HUDEP-2 (cell line): ENCODE measurements at regions not wholly inside any gene's neighbourhood (a gene's known extent, or its start where the extent isn't known, plus 50 kb on each side); places are given as distances from the start of the nearest gene placed in this dataset.

Source experiments
- DNase-seq, 76 experiments: peaks; one replicate each; lab custom pipeline; 2025; ENCODE audit not compliant: unreplicated experiment in 76 of 76; lab: John Stamatoyannopoulos, UW

DNA sequence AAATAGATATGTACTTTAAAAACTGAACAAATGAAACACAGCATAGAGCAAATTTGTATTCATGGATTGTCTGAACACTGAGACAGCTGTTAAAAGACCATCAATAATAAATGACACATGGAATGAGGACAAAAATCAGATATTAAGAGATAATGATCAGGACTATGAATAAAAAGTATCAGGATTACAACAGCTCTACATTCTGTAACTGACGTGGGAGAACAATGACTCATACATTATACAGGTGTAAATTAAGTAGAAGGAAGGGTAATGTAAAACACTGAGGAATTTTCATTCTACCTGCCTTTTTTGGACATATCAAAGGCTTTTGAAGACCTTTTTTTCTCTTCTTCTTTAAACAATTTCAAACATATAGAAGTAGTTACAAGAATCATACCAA lies 310.9 kb upstream of the ANO3 start:
- no peak for DNase-seq

DNA sequence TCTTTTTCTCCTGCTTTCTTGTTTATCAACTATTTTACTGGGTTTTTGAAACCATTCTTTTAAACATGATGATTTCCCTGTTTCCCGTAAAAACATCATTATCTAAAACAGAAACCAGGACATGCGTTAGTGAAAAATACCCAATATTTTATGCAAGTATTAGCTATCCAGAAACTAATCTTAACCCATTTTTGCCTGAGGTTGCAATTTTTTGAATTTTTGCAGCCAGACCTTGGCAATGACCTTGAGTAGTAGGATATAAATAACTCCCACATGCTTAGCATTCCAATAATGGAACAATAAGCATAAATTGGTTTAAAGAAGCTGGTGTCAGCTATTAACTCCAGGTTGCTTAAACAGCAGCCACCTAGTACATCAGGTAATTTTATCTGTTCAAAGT lies 308.9 kb upstream of the ANO3 start:
- DNase-seq = no peak

DNA sequence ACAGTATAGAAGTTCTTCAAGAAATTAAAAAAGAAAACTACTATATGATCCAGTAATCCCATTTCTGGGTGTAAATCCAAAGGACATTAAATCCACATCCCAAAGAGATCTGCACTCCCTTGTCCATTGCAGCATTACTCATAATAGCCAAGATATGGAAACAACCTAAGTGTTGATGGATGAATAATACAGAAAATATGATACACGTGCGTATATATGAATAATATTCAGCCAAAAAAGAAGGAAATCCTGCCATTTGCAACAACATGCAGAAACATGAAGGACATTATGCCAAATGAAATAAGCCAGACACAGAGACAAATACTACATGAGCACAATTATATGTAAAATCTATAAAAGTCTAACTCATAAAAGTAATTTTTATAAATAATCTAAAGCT lies 306.3 kb upstream of the ANO3 start:
- no peak for DNase-seq

DNA sequence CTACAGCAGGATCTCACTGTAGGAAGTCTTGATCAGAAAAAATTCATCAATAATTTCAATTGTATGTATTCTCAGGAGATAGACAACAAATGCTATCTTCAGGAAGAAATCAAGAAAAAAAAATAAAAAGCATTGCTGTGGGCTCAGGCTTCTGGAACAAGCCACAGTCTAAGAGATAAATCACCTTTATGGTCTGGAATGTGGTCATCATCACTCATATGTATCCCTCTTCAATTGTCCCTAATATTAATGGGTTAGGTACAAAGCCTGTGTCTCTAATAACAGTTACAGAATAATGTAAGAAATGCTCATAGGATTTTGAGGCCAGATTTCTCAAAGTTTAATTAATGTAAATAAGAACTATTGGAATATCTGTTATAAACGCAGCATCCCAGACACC lies 305.9 kb upstream of the ANO3 start:
- DNase-seq = no peak

DNA sequence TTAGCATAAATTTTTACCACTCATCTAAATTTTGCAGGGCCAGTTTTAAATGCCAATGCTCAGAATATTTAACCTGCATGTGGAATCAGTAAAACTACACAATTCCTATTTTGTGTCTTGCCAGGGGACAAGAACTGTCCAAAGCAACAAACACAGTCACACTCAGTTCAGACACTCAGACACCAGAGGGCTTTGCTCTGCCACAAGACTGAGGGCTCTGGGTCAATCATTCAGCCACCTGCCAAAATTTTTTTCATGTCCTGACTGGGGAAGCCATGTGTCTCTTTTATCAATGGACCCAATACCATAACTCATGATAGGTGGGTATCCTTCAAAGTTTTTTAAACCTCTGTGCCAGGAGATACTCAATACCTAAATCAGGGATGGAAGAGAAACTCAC lies 304.0 kb upstream of the ANO3 start:
- DNase-seq = no peak

DNA sequence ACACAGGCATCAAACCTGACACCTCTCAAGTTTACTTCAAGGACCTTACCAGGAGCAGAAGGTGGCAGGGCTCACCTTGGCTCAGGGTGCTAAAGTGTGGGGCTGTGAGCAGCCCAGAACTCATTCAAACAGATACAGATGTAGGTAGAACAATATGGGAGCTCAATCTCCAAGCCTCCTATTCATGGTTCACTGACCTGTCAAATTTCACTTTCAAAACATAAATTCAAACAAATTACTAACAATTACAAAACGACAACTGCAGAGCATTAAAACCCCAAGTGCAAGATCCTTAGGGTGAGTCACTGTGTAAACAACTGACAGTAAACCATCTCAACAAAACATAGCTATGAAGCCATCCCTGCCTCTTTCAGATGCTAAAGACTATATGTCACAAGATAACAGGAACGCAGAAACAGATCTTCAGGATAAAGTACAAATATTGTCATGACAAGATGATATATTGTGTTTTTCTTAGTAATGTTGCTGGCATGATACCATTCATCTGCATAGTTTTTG lies 303.5 kb upstream of the ANO3 start:
- DNase-seq = no peak

DNA sequence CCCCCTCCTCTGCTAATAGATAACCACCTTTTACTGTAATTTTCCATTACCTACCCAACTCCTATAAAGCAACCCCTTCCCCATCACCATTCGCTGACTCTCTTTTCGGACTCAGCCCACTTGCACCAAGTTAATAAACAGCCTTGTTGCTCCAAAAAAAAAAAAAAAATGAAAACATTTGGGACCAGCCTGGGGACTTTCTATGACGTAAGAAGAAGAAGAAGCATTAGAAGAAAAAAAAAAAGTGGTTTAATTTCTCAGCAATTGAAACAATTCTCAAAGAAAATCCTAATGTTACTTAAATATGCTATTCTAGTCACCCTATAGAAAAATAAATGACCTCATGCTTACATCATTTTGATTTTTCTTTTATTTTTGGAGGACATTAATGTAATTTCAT lies 301.5 kb upstream of the ANO3 start:
- no peak for DNase-seq

DNA sequence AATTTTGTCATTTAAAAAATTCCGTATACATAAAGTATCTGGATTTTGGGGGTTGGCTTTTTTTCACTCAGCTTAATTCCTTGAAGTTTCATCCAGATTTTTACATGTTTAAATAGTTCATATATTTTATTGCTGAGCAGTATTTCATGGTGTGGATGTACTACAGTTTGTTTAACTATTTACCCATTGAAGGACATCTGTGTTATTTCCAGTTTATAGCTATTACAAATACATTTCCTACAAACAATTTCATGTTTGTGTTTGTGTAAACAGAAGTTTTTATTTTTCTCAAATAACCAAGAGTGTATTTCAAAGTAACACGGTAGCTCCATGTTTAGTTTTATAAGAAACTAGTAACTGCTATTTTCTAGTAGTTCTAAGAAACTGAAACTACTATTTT lies 299.7 kb upstream of the ANO3 start:
- DNase-seq = no peak

DNA sequence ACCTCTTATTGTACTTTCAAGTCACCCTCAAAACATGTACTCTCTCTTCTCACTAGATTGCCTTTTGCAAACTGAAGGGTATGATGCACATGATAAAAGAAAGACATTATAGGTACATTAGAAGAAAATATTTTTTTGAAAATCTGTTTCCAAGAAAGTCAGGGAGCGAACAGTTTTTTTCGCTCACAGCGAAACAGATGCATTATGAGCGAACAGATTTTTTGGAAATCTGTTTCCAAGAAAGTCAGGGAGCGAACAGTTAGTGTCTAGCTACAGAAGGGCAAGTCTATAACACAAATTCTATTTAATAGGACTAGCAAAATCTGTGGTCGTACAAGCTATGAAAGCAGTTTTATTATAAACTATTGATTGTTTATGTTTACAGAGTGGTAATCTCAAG lies 296.2 kb upstream of the ANO3 start:
- no peak for DNase-seq

DNA sequence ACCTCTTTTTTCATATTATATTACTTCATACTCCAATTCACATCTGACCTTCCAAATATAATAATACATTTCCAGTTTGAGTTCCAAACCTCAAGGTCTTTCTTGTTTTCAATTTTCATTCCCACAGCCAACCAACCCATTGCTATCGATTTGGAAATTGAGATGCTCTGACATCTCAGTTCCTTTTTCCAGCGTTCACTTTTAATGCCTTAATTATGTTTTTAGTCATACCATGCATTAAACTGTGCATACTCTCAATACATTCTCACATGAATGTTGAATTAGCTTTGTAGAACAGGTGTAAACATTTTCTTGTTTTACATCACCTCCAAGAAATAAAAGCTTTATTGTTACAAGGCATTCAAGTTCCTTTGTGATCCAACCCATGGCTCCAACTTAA lies 294.2 kb upstream of the ANO3 start:
- no peak for DNase-seq

DNA sequence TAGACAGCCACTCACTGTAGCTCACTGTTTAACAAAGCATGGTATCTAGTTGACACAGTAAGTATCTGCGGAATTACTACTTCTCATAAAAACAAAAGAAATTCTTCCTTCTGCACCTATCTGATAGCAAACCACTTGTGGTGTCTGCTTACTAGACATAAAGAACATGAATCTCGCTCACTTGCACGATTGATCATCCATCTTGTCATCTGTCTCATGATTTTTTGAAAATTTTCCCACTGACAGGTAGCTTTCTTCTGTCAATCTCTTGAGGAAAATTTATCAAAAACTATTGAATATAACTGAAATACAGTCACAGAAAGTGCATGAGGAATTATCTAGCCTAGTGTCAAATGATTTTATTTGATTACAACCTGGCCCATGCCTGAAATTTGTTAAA lies 291.6 kb upstream of the ANO3 start:
- no peak for DNase-seq

DNA sequence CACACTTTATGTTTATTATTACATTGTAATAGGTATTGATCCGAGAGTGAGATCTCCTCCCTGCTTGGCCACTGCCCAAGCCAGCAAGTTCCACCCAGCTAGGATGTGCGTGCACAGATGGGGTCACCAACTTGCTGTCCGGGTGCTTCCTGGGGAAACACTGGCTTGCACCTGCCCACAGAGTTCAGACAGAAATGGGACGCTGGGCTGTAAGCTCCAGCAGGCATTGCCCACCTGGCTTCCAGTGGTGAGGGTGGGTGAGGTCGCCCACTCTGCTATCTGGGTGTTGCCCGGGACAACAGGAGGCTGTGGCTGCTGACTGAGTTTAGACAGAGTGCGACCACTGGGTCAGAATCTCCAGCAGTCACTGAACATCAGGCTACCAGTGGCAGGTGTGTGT lies 289.8 kb upstream of the ANO3 start:
- no peak for DNase-seq

DNA sequence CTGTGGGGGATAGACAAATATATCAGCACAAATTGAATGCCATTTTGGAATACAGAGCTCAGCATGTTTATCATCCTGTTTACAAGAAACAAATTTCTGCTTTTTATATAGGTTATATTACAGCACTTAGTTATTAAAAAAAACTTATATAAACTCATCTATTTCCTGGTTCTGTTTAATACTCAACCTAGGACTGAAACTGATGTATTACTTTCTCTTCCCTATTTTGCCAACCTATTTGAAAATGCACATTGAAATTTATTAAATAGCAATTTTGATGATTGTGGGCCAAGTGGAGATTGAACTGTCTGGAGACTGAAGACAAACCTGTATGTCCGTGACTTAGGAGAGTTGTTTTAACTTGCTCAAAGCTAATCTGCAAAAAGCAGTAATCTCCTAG lies 288.3 kb upstream of the ANO3 start:
- DNase-seq = no peak

DNA sequence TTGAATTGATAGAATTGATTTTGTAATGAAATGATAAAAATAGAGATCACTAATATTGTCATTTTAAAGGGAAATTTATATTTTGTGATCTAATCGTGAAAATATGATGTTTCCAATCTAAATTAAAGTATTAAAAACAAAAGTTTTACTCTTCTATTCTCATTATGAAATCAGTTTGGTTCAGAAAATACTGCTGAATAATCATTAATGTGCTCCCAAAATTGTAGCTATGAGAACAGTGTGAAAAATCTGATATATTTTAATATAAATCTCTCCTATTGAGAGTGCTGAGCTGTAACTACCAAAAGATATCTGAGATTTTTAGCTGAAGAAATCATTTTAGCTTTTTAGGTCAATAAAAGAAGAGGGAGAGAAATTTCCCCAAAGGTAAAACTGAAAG lies 287.5 kb upstream of the ANO3 start:
- no peak for DNase-seq

DNA sequence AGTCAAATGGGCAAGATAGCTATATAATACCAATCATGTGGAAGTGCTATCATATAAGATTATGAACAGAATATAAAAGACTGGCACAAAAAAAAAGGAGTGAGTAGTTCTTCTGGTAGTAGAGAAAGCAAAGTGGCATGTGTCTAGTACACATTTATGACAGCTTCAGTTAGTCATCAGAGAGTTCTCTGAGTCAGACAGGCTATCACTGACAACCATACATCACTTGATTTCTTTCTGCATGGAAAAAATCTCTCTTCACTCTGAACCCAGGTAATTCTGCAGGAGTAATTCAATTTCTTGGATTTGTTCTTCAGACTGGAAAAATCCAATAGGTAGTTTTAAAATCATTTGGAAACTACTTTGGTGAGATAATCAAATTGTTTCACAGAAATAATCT lies 286.8 kb upstream of the ANO3 start:
- no peak for DNase-seq

DNA sequence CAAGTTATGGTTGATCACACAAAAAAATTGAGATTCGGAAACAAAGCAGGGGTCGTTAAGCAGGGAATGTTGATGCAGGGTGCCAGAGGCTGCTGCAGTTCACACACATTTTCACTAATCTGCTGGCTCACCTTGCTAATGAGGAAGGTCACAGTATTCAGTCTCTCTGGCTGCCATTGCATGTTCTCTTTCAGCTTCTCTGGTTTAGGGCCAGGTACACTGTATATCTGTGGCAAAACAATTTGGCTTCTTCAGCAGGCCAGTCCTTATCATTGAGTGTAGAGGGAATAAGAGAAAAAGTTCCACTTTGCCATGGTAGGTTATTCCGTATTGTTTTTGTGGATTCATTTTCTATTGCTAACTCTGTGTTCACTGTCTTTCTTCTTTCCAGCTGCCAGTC lies 283.7 kb upstream of the ANO3 start:
- DNase-seq = no peak

DNA sequence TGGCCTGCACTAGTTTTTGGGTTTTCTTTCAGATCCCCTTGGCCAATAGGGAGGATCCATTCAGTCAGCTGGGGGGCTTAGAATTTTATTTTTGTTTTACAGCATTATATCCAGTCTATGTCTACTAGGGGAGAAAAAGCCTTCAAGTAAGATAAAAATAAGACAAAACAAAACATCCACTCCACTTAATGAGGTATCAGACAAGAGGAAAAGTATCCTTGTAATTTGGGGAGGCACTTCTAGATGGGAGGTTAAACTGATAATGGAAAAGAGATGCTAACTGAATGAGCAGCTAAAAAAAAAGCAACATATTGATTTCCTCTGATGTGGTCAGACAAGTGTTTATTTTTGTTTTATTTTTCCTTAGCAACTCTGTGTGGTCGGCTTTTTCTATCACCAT lies 278.0 kb upstream of the ANO3 start:
- no peak for DNase-seq

DNA sequence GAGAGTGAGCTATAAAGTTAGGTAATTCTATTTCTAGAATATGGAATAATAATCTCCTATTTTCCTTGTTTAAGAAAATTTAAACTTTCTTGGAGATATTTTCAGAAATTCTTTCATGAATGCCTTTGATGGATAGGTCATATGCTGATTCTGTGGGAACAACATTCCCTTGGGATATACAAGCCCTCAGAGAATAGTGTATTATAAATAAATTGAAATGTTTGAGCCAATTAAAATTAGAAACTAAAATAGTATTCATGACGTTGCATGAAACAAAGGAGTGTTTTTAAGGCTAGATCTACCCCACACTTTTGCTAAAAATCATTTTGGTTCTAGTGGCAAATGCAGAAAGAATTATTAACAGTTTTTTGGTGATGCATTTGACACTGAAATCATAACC lies 269.3 kb upstream of the ANO3 start:
- DNase-seq = no peak

DNA sequence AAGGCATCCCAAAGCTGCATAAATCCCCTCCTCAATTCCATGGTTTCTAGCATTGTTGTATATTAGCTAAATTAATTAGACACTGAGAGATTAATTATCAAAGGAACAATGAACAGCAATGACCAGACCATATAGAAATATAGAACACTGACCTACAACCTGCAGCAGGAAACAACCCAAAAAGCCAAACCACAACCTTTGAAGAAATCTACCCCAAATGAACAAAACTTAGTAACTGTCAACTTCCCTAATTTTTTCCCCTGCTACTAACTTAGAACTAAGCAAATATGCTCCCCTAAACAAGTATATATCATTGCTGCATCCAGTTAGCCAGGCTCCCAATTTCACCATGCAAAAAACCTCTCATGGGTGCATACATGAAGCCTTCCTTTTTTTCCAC lies 268.0 kb upstream of the ANO3 start:
- DNase-seq = no peak

DNA sequence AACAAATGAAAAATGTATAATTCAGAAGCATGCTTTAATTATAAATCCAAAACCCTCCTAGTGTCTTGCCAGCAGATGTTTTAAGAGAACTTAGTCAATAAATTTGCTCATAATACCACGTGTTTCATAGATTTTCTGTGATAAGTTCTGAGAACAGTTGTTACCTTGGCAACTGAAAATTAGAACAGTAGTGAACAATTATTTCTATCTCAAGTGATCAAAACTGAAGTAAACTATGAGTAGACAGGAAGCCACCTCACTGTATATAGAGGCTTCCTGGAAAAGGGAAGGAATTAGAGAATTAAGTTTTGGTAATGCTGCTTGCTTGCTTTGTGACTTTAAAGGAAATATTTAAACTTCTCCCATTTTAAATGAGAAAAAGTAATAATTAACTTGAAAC lies 266.0 kb upstream of the ANO3 start:
- DNase-seq = no peak

DNA sequence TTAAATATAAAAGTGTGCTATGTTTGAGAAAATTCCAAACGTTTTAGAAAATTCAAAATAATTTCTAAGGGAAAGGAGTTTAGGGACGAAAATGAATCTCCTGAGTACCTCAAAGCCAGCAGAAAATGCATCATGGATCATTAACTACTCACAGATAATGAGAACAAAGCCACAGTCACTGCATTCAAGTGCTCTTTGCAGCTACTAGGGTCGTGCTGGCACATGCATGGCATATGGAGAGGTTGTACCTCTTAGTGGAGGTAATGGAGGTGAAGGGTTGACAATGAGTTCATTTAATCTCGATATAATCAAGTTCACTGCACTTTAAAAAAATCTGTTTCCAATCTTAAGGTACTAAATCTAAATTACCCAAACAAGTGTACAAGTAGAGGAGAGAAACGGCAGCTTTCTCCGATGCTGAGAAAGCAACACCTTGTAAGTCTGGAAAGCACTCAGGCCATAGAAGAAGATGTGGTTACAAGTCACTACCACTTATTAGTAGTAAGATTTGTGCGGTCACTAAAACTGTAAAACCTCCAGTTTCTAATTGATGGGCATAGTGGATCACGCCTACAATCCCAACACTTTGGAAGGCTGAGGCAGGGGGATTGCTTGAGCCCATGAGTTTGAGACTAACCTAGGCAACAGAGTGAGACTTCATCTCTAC lies 261.1 kb upstream of the ANO3 start:
- no peak for DNase-seq

DNA sequence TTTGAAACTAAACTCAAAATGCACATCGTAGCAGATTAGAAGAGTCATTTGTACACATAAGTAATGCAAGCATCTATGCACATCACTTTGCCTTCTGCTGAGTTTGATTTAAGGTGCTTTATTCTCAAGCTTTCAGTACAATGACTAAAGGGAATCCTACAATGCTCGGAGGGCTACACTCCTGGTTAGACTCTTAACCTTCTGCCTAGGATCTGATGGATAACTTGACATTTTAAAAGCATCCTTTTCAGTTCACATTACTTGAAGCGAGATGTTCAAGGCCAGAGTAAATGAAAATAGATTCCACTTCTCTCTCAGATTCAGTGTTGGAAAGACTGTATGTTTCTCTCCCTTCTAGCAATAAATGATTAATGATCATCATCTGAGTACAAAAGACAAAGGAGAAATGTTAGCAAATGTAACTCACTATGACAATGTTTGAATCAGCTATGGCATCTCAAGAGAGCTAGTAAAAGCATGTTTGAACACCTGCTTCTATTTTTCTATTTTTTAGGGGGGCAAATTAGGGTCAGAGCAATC lies 259.2 kb upstream of the ANO3 start:
- DNase-seq = no peak

DNA sequence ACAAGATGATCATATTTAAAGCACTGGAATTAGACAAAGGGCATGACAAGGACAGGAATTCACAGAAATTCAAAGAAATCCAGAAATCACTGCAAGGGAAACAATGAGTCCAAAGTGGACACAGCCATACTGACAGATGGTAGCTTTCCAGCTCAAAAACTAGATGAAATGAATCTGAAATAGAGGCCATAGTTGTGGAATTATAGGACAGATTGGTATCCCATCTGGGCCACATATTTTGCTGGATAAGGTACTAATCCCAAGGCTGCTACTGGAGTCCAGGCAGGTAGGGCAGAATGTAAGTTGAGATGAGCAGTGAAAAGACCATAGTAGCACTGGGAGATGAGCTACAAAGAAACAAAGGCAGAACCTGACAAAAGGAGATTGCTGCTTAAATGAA lies 258.3 kb upstream of the ANO3 start:
- DNase-seq = no peak
